PC-9 (cell line): ENCODE measurements at regions not wholly inside any gene's neighbourhood (a gene's known extent, or its start where the extent isn't known, plus 50 kb on each side); places are given as distances from the start of the nearest gene placed in this dataset.

ENCODE experiments used
- BruUV-seq: library from RNA; stranded (reverse); fragments of 400-500 nt; replicated peaks from 2 replicates; lab custom pipeline; 2021; lab: Mats Ljungman, UMichigan
- CTCF ChIA-PET: fragments of 300-600 bp; sonication (Branson Sonifier 250); formaldehyde crosslinking; loops from one replicate; lab custom pipeline; 2022; ENCODE audit warnings: antibody characterized with exemption; lab: Charles Lee
- POLR2A ChIA-PET: fragments of 300-600 bp; sonication (Branson Sonifier 250); formaldehyde crosslinking; loops from one replicate; lab custom pipeline; 2022; ENCODE audit warnings: antibody characterized with exemption; ENCODE audit not compliant: unreplicated experiment; lab: Charles Lee
- DNase-seq, 2 experiments: peaks; one replicate each; pipeline versions ENCODE4 v3.0.0 to v3.0.0-alpha.2; 2015 to 2022; ENCODE audit warnings: mixed read lengths in 1 of 2
- H2AFZ ChIP-seq: fragments of 200-600 bp; sonication (generic); 2 replicates; pipeline ENCODE4 v1.8.1; 2017; ENCODE audit warnings: antibody characterized with exemption
- H3F3A ChIP-seq: fragments of 200-600 bp; sonication (generic); 2 replicates; pipeline ENCODE4 v1.8.1; 2017; ENCODE audit warnings: antibody characterized with exemption, mild to moderate bottlenecking, low read depth; ENCODE audit not compliant: insufficient read depth
- H3K27ac ChIP-seq: fragments of 200-600 bp; sonication (generic); 2 replicates; pipeline ENCODE4 v1.6.1; 2016; ENCODE audit warnings: mixed run types
- H3K27me3 ChIP-seq: fragments of 200-600 bp; sonication (generic); 2 replicates; pipeline ENCODE4 v1.6.1; 2016; ENCODE audit warnings: low read depth, mixed run types; ENCODE audit not compliant: insufficient read depth
- H3K36me3 ChIP-seq: fragments of 200-600 bp; sonication (generic); 2 replicates; pipeline ENCODE4 v1.6.1; 2016; ENCODE audit warnings: low read depth, mixed run types
- H3K4me1 ChIP-seq: fragments of 200-600 bp; sonication (generic); replicated peaks from 2 replicates; pipeline ENCODE4 v1.6.1; 2016; ENCODE audit warnings: mixed run types; ENCODE audit not compliant: insufficient read depth
- H3K4me2 ChIP-seq: fragments of 200-600 bp; sonication (generic); 2 replicates; pipeline ENCODE4 v1.6.1; 2017; ENCODE audit warnings: mixed run types
- H3K4me3 ChIP-seq: fragments of 200-600 bp; sonication (generic); 2 replicates; pipeline ENCODE4 v1.6.1; 2016; ENCODE audit warnings: mixed run types
- H3K79me2 ChIP-seq: fragments of 200-600 bp; sonication (generic); 2 replicates; pipeline ENCODE4 v1.6.1; 2017; ENCODE audit warnings: low read depth, mixed run types
- H3K9me2 ChIP-seq: fragments of 200-600 bp; sonication (generic); 2 replicates; pipeline ENCODE4 v1.8.1; 2017; ENCODE audit warnings: mild to moderate bottlenecking; ENCODE audit not compliant: insufficient read depth
- H3K9me3 ChIP-seq: fragments of 200-600 bp; sonication (generic); 2 replicates; pipeline ENCODE4 v1.8.1; 2016; ENCODE audit warnings: low read depth; ENCODE audit not compliant: insufficient read depth
- H4K20me1 ChIP-seq: fragments of 200-600 bp; sonication (generic); 2 replicates; pipeline ENCODE4 v1.8.1; 2017; ENCODE audit not compliant: insufficient read depth
- EZH2 ChIP-seq: fragments of 200-600 bp; sonication (generic); IDR thresholded peaks from 2 replicates; pipeline ENCODE4 v1.8.0; 2017; ENCODE audit warnings: antibody characterized with exemption, low read depth
- intact Hi-C: fragments of 100-400 bp; cut with micrococcal nuclease; formaldehyde crosslinking; loops from one replicate; pipeline ENCODE4 v1.10.0; 2022; ENCODE audit not compliant: unreplicated experiment
- TF ChIP-seq, protein P1 (sequence below): fragments of 200-600 bp; sonication (generic); conservative IDR thresholded peaks from 2 replicates; pipeline ENCODE4 v1.6.1; 2017; ENCODE audit warnings: mixed run types, antibody characterized with exemption, mild to moderate bottlenecking, moderate library complexity

DNA sequence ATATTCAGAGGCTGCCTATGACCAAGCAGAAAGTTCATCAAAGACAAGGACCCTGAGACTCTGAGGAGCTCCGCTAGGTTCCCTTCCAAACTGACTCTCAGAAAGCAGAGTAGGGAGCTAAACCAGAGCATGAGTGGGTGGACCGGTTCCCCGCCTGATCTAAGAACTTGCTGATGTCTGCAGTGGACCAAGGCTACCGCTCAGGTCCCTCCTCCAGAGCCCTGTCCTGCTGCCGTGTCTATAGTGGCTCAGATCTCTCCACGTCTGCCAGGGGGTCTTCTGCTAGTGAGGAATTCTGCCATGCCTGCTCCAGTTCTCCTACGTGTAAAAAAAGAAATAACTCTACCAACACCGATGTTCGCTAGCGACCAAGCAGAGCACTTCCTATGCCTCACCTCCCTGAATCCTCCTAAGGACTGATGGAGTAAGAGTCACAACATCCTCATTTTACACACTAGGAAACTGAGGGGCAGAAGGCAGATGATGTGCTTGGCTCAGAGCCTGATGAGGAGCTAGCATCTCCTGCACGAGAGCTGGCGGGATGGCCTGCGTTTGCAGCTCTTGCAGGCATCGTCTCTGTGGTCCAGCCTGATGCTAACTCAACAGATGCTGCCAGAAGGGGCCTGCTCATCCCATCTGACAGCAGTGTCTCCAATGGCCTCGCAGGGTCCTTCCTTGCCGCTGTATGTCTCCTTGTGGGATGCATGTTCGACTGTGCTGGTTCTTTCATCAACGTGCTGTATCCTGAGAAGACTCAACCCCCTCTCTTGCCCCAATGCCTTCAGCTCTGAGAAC, 265.5 kb downstream of the C16orf95 start:
- intact Hi-C loops: no loop called here
- no peaks in the 10 kb centered on the region for H3K4me1 ChIP-seq
- no peak overlapping the region for H3K4me3 ChIP-seq
- H3K79me2 ChIP-seq: no peaks in the 10 kb centered on the region
- DNase-seq: no peak
- H3K27ac ChIP-seq: no peak overlapping the region
- BruUV-seq: no TSS peak
- H3F3A ChIP-seq: no peaks in the 10 kb centered on the region
- H3K9me3 ChIP-seq: no peaks in the 10 kb centered on the region
- ChIA-PET CTCF (no interaction called here), POLR2A (no interaction called here)
- no peak overlapping the region for H3K4me2 ChIP-seq
- no peaks in the 10 kb centered on the region for H4K20me1 ChIP-seq
- no peak overlapping the region for H2AFZ ChIP-seq
- no peaks in the 10 kb centered on the region for H3K36me3 ChIP-seq
- no peaks in the 10 kb centered on the region for H3K9me2 ChIP-seq
- TF ChIP-seq EZH2: no peak
- TF ChIP-seq, protein P1, sequence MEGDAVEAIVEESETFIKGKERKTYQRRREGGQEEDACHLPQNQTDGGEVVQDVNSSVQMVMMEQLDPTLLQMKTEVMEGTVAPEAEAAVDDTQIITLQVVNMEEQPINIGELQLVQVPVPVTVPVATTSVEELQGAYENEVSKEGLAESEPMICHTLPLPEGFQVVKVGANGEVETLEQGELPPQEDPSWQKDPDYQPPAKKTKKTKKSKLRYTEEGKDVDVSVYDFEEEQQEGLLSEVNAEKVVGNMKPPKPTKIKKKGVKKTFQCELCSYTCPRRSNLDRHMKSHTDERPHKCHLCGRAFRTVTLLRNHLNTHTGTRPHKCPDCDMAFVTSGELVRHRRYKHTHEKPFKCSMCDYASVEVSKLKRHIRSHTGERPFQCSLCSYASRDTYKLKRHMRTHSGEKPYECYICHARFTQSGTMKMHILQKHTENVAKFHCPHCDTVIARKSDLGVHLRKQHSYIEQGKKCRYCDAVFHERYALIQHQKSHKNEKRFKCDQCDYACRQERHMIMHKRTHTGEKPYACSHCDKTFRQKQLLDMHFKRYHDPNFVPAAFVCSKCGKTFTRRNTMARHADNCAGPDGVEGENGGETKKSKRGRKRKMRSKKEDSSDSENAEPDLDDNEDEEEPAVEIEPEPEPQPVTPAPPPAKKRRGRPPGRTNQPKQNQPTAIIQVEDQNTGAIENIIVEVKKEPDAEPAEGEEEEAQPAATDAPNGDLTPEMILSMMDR: no peak
- peaks cover 91% of the 10 kb centered on the region for H3K27me3 ChIP-seq

DNA sequence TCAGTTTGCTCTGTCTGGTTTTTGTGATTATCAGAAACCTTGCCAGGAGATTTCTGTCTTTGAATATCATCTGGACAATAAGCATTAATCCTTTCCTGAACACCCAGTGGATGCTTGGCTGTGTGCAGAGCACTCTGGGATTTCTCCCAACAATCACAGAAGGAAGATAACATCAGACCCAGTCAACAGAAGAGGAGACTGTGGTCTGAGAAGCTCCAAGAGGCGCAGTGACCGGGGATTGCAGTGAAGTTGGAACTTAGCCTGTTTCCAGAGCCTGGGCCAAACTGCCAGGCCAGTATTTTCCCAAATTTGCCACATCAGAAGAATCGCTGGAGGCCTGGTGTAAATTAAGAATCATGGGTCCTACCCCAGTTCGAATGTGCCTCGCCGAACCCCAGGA, 264.7 kb downstream of the C16orf95 start:
- no peaks in the 10 kb centered on the region for H3K36me3 ChIP-seq
- peaks cover 91% of the 10 kb centered on the region for H3K27me3 ChIP-seq
- no peak overlapping the region for H3K4me3 ChIP-seq
- no peaks in the 10 kb centered on the region for H4K20me1 ChIP-seq
- H3K9me2 ChIP-seq: no peaks in the 10 kb centered on the region
- H3K4me2 ChIP-seq: no peak overlapping the region
- H3K9me3 ChIP-seq: no peaks in the 10 kb centered on the region
- H2AFZ ChIP-seq: no peak overlapping the region
- BruUV-seq: no TSS peak
- H3K27ac ChIP-seq: no peak overlapping the region
- H3K4me1 ChIP-seq: no peaks in the 10 kb centered on the region
- ChIA-PET POLR2A (no interaction called here), CTCF (no interaction called here)
- intact Hi-C loops: no loop called here
- TF ChIP-seq EZH2: no peak
- TF ChIP-seq, protein P1: no peak
- no peaks in the 10 kb centered on the region for H3K79me2 ChIP-seq
- H3F3A ChIP-seq: no peaks in the 10 kb centered on the region
- DNase-seq: no peak

DNA sequence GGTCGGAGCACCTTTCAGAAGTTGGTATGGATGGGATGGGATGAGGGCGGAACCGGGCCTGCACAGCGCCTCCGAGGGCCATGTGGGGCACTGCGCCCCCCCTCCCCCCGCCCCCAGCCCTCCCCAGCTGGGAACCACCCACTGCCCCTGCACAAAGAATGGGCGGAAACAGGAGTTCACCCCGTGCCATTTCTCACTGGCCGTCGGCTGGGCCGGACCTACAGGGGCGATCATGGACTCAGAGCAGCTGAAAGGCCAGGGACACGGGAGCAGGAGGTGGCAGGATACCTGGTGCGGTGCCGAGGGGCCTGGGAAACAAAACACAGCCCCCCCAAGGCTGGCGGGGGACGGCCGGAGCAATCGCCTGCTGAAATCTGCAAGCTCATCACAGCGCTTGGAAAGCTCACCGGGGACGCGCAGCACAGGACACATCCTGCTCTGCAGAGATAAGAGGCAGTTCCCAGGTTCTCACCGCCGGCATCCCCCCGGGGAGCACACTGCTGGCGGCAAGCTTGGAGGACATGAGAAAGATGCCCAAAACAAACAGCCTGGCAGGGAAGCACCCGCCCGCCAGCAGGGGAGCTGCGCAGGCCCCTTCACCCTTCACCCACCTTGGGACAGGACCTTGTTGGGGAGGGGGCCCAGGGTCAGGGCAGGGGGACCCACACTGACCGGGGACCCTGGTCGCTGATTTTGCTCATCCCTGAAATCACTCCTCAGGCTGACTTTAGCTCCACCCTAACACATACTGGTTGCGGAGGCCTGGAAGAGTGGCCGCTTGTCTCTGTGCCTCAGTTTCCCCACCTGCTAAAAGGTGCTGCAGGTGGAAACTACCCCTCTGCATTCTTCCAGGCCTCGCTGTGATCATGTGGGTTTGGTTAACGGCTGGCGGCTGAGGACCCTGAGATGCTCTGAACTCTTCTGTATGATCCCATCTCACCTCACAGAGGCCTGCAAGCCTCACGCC, 263.9 kb downstream of the C16orf95 start:
- H3K27ac ChIP-seq: no peak overlapping the region
- no peaks in the 10 kb centered on the region for H3K4me1 ChIP-seq
- no peak for DNase-seq
- H3K36me3 ChIP-seq: no peaks in the 10 kb centered on the region
- BruUV-seq: no TSS peak
- H4K20me1 ChIP-seq: no peaks in the 10 kb centered on the region
- H3K79me2 ChIP-seq: no peaks in the 10 kb centered on the region
- H3K4me2 ChIP-seq: no peak overlapping the region
- no peak overlapping the region for H3K4me3 ChIP-seq
- H2AFZ ChIP-seq: no peak overlapping the region
- H3K27me3 ChIP-seq: peaks cover 91% of the 10 kb centered on the region
- no peak for TF ChIP-seq EZH2
- CTCF ChIA-PET: no interaction called here
- POLR2A ChIA-PET: no interaction called here
- H3K9me3 ChIP-seq: no peaks in the 10 kb centered on the region
- intact Hi-C loops: no loop called here
- no peaks in the 10 kb centered on the region for H3K9me2 ChIP-seq
- no peaks in the 10 kb centered on the region for H3F3A ChIP-seq
